Gastrocnemius medialis (tissue), 4 donors: ENCODE measurements at regions not wholly inside any gene's neighbourhood (a gene's known extent, or its start where the extent isn't known, plus 50 kb on each side); places are given as distances from the start of the nearest gene placed in this dataset.

Experiments used
- CTCF ChIP-seq, 5 experiments: fragments of 450-650 bp in 3 of 5; fragments of 200-600 bp in 2 of 5; sonication (generic) in 2 of 5; IDR thresholded peaks in 4 of 5; conservative IDR thresholded peaks in 1 of 5; 1 replicate in 4 of 5; 2 replicates in 1 of 5; pipeline ENCODE4 v1.5.1; 2016 to 2019; ENCODE audit warnings: antibody characterized with exemption in 5 of 5, mild to moderate bottlenecking in 3 of 5, moderate library complexity in 3 of 5
- POLR2A ChIP-seq, 2 donors: fragments of 450-650 bp; IDR thresholded peaks; one replicate each; pipeline ENCODE4 v1.6.1; 2017; ENCODE audit warnings: antibody characterized with exemption in 2 of 2, mild to moderate bottlenecking in 2 of 2, moderate library complexity in 2 of 2

- TF ChIP-seq CTCF (IDR thresholded peaks at IDR 0.05 in 4 of 5, conservative IDR thresholded peaks at IDR 0.05 in 1 of 5): no peak
- no peak for TF ChIP-seq POLR2A (IDR thresholded peaks at IDR 0.05)
Observed at GRCh38 chr16:8172551-8172950, 417.8 kb downstream of the TMEM114 start.
